ENCODE measurements at regions not wholly inside any gene's neighbourhood (a gene's known extent, or its start where the extent isn't known, plus 50 kb on each side); places are given as distances from the start of the nearest gene placed in this dataset.
"Not testable (repeated sequence)": the region's sequence is repeated elsewhere in the genome, so short reads cannot be mapped to it uniquely, and the experiment has no call there.

DNA sequence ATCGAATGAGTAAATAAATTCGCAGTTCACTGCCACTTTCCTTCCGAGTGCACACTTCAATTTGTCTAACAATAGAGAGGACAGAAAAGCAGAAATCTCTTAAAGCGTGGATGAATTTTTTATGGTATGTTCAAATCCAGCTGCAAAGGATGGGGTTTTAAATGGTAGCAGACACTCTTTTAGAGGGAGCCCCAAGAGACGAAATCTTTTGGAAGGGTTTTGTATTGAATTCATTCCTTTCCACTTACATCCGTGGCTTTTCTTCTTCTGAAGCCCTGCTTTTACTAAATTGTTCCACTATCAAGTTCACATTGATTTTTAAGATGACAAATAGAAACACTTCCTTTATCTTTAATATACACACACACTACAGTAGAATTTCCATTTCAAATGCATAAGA lies 680.7 kb downstream of the NR4A2 start:
- intact Hi-C loops (cut with DNase I), result no loop called here
- DNase-seq (ENCODE audit: low spot score), result no peak

- intact Hi-C loops (cut with DNase I), result no loop called here
- DNase-seq (ENCODE audit: low spot score), result no peak
Observed at GRCh38 chr2:155645791-155646190, 686.7 kb downstream of the NR4A2 start.

GRCh38 chr2:155643056-155643775 lies 689.3 kb downstream of the NR4A2 start:
- no peak for DNase-seq (ENCODE audit: low spot score)
- intact Hi-C loops (cut with DNase I), result no loop called here

- DNase-seq (ENCODE audit: low spot score), result no peak
- intact Hi-C loops (cut with DNase I), result no loop called here
Observed at GRCh38 chr2:155633887-155634570, 698.5 kb downstream of the NR4A2 start.

DNA sequence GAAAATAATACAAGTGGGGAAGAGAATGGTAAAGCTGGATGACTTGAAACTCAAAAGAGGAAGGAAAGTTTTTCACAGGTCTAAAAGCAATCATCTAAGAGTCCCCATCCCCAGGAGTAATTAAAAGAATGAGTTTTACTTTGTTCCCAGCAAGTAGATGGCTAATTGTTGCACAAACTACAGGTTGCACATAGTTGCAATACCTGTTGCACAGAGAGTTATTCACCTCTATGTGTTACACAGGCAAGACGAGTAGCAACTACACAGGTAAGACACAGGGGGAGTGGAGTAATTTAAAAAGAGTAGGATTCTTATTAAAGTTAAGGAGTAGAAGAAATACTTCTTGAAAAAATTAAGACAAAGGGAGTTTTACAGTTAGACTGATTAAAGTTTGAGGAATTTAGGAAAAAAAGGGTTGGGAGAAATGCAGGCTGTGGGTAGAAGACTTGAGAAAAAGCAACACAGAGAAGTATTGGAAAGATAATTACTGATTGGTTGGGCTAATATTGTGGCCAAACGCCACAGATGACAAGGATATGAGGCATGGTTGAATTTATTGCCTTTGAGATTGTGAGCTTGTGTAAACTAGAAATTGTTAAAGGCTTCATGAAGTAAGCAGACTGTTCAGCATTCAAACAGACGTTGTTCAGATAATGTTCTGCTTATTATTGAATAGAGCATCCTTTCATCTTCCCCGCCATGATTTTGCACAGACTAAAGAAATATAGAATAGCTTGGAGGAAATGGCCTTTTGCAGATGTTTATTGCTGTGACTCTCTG lies 699.3 kb downstream of the NR4A2 start:
- DNase-seq (ENCODE audit: low spot score), result no peak
- intact Hi-C loops (cut with DNase I), result no loop called here

DNA sequence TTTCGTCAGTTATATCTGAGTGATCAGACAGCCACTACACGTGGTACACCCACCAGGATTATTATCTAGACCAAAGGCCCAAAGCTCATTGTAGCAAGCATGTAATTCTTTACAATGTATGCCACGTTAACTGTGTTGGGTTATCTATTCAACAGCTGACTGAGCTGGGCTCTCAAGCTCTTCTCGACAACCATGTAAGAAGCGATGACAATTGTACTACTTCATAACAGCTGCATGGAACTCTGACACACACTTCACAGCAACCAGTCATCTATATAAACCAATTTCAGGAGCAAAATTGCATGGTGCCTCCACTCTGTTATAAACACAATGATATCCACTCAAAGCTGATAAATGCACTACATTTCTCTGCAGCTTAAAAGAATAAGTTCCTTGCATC lies 701.8 kb downstream of the NR4A2 start:
- DNase-seq (ENCODE audit: low spot score), result no peak
- intact Hi-C loops (cut with DNase I), result no loop called here

DNA sequence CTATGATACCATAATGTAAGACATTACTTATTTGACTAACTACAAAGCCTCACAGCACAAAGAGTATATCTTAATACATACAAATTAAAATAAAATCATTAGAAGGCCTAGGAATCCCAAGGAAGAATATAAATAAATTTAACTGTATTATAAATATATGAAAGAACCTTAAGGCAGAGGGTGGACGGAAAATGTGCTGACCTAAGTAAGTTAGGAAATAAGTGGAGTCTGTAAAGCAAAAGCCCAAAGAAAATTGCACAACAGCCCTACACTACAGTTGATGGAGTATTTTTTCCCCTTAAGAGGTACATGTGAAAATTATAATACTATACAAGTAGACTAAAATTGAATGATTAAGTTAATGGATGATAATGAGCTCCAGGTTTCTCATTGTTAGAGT lies 710.1 kb downstream of the NR4A2 start:
- DNase-seq (ENCODE audit: low spot score), result no peak
- intact Hi-C loops (cut with DNase I), result no loop called here

DNA sequence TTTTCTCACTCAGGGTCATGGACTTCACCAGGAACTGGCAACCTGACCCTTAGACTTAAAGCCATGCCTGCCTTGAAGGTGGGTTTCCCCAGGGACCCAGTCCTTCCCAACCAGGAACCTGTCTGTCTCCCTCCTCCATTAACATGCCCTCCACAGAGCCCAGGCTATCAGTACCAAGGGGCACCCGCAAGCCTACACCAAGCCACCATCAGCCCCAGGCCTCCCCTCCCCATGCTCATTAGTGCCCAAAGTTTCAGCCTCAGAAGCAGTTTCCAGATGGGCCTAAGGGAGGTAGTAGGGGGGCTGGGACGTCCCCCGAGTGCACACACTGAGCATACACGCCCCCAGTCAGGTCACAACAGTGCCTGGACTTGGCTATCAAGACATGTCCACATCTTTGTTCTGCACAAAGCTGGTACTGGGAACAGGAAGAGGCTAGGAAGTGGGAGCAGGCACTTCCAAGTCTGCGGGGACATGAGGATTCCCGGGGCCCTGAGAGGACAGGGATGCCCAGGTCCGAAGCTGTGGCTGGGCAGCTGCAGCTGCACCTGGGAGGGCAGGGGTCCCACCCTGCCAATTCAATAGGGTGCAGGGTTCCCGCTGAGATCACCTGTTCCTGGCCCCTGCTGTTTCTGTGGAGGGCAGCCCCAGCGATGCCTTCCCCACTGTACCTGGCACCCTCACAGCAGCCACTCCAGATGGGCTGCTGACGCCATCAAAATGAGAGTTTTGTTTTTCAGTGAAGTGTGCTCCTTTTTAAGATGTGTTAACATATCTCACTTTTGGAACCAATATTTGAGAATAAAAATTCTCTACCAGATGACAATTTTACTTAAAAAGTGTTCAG lies 731.4 kb downstream of the NR4A2 start:
- peak; percentile 69 for DNase-seq (ENCODE audit: low spot score)
- intact Hi-C loops (cut with DNase I), result no loop called here

GRCh38 chr2:155600296-155600695 lies 732.2 kb downstream of the NR4A2 start:
- no peak for DNase-seq (ENCODE audit: low spot score)
- intact Hi-C loops (cut with DNase I), result no loop called here

DNA sequence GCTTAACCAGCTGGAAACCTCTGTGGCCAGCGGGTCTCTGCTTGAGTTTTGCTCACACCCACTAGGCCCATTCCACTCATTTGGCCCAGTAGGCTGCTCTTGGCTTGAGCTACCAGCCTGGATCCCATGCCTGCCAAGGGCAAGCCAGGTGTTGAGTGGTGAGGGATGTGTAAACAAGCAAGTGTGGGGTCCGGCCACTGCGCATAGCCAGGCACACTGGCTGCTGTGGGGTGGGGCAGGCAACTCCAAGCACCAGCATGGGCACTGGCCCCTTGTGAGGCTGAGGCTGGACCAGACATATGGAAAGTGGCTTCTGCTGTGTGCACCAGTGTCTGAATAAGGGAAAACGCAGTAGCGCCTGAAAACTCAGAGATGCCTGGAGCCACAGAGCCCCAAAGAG lies 732.7 kb downstream of the NR4A2 start:
- intact Hi-C loops (cut with DNase I), result no loop called here
- DNase-seq (ENCODE audit: low spot score), result peak; percentile 60

- peak; percentile 38 for DNase-seq (ENCODE audit: low spot score)
- intact Hi-C loops (cut with DNase I), result no loop called here
Observed at GRCh38 chr2:155583674-155584195, 748.8 kb downstream of the NR4A2 start.

DNA sequence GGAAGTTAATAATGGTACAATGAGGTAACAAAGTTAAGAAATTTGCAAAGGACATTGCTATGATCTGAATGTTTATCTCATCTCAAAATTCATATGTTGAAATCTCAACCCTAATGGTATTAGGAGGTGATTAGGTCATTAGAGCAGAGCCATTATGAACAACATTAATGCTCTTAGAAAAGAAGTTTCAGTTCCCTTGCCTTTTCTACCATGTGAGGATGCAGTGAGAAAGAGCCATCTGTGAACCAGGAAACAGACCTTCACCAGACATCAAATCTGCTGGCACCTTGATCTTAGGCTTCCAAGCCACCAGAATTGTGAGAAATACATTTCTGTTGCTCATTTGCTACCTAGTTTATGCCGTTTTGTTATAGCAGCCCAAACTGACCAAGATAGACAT lies 757.6 kb downstream of the NR4A2 start:
- no peak for DNase-seq (ENCODE audit: low spot score)
- intact Hi-C loops (cut with DNase I), result no loop called here

DNA sequence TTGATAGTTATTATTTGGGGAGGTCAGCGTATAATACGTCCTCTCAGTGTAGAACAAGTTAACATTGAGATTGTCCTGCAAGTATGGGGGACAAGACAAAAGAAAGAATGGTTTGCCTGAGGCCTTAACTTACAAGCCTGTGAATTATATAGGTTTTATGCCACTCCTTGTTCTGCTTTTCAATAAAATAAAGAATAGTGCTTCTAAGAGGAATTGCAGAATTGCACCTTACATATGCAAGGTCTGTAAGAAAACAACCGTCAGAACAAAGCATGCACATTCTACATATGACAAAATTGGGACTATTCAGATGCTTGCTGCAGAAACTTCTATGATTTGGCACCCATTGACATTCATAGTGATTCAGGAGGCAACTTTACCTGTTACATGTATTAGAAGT lies 785.0 kb downstream of the NR4A2 start:
- intact Hi-C loops (cut with DNase I), result no loop called here
- no peak for DNase-seq (ENCODE audit: low spot score)

- intact Hi-C loops (cut with DNase I), result no loop called here
- DNase-seq (ENCODE audit: low spot score), result no peak
Observed at GRCh38 chr2:155546721-155547555, 785.6 kb downstream of the NR4A2 start.

- DNase-seq (ENCODE audit: low spot score); intact Hi-C loops (cut with DNase I): not testable (repeated sequence)
Observed at GRCh38 chr2:155539028-155539427, 793.5 kb downstream of the NR4A2 start.

GRCh38 chr2:155528034-155528433 lies 804.5 kb downstream of the NR4A2 start:
- no peak for DNase-seq (ENCODE audit: low spot score)

DNA sequence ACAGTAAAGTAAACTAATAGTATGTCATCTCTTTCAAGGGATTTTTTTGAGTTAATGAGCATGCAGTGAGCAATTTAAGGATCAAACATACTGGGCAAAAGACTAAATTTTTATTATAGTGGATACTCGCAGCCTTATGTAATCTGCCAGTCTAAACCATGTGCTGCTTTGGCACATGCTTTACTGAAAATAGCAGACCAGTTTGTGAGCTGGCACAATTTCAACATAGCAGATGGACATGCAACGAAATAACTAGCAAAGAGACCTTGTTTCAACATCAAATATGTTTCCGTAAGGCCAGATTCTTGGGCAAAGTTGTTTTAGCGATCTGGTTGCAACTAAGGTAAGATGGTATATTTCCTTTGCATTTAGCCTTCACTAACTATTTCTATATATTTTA lies 807.3 kb downstream of the NR4A2 start:
- no peak for DNase-seq (ENCODE audit: low spot score)
- intact Hi-C loops (cut with DNase I), result no loop called here

More at GRCh38 chr2:155528034-155528433, 804.5 kb downstream of the NR4A2 start:
- intact Hi-C loops (cut with DNase I), result no loop called here

- no peak for DNase-seq (ENCODE audit: low spot score)
- intact Hi-C loops (cut with DNase I), result no loop called here
Observed at GRCh38 chr2:155519529-155520130, 812.9 kb downstream of the NR4A2 start.

Measured in posterior vena cava (tissue), 2 donors.